HepG2 (cell line): ENCODE measurements at regions not wholly inside any gene's neighbourhood (a gene's known extent, or its start where the extent isn't known, plus 50 kb on each side); places are given as distances from the start of the nearest gene placed in this dataset.

ENCODE experiments used
- ATAC-seq: fragments of 200-7000 bp; cut with Tn5 transposase; 3 replicates; pipeline ENCODE4 v1.9.1; 2020; ENCODE audit warnings: mild to moderate bottlenecking, moderate library complexity
- BruUV-seq: library from RNA; stranded (reverse); fragments of 400-500 nt; replicated peaks from 2 replicates; lab custom pipeline; 2021; lab: Mats Ljungman, UMichigan
- CTCF ChIA-PET: fragments of 300-600 bp; formaldehyde crosslinking; extraction: SDS; loops from one replicate; lab custom pipeline; 2021; ENCODE audit warnings: low total read pairs, inconsistent platforms, low intra/inter-chr PET ratio; lab: Yijun Ruan, JAX
- POLR2A ChIA-PET: fragments of 350-600 bp; sonication (Branson Sonifier 250); formaldehyde crosslinking; loops from one replicate; lab custom pipeline; 2020; ENCODE audit warnings: antibody characterized with exemption, inconsistent platforms; lab: Yijun Ruan, JAX
- DNase-seq: peaks from one replicate; pipeline ENCODE4 v3.0.0-alpha.2; 2015; ENCODE audit warnings: low spot score
- FAIRE-seq: peaks from 3 replicates; lab custom pipeline; 2011; peaks lifted over from hg19 to GRCh38; lab: Jason Lieb, UNC
- H2AFZ ChIP-seq: one replicate; pipeline ENCODE4 v1.6.1; 2011; ENCODE audit warnings: low read length, inconsistent platforms
- H3K27ac ChIP-seq: fragments of 300-600 bp; 3 replicates; pipeline ENCODE4 v1.8.0; 2011; ENCODE audit warnings: mixed run types, mild to moderate bottlenecking, mixed read lengths, low read length, inconsistent platforms; ENCODE audit not compliant: insufficient read depth; ENCODE audit errors: extremely low read length
- H3K27me3 ChIP-seq, 2 experiments: fragments of 200-600 bp in 1 of 2; 2 replicates in 1 of 2; 3 replicates in 1 of 2; pipeline versions ENCODE4 v1.6.0 to v1.8.0; 2011; ENCODE audit warnings: low read length in 2 of 2, mild to moderate bottlenecking in 2 of 2, moderate library complexity in 2 of 2, inconsistent platforms in 1 of 2; ENCODE audit not compliant: insufficient read depth in 2 of 2, control insufficient read depth in 1 of 2
- H3K36me3 ChIP-seq, 2 experiments: fragments of 200-600 bp in 1 of 2; replicated peaks in 1 of 2; 2 replicates in 1 of 2; 3 replicates in 1 of 2; pipeline versions ENCODE4 v1.5.1 to v1.8.0; 2011; ENCODE audit warnings: low read length in 2 of 2, inconsistent platforms in 1 of 2; ENCODE audit not compliant: insufficient read depth in 2 of 2, control insufficient read depth in 1 of 2
- H3K4me1 ChIP-seq: 2 replicates; pipeline ENCODE4 v1.5.1; 2012; ENCODE audit warnings: low read length, inconsistent platforms; ENCODE audit not compliant: insufficient read depth
- H3K4me2 ChIP-seq: 2 replicates; pipeline ENCODE4 v1.6.0; 2011; ENCODE audit warnings: low read depth, low read length, inconsistent platforms
- H3K4me3 ChIP-seq, 3 experiments: fragments of 200-600 bp in 1 of 3; sonication (generic), shearing (Covaris generic) in 1 of 3; replicated peaks in 1 of 3; 2 replicates each; pipeline ENCODE4 v1.5.1; 2011 to 2016; ENCODE audit warnings: low read length in 3 of 3, inconsistent platforms in 2 of 3, low read depth in 2 of 3, mild to moderate bottlenecking in 2 of 3, control low read depth in 1 of 3, mixed read lengths in 1 of 3; ENCODE audit not compliant: insufficient read depth in 1 of 3
- H3K79me2 ChIP-seq: one replicate; pipeline ENCODE4 v1.6.1; 2011; ENCODE audit warnings: low read length, inconsistent platforms; ENCODE audit not compliant: insufficient read depth
- H3K9ac ChIP-seq: 2 replicates; pipeline ENCODE4 v1.6.0; 2011; ENCODE audit warnings: mild to moderate bottlenecking, low read depth, low read length, inconsistent platforms; ENCODE audit not compliant: insufficient read depth
- H3K9me3 ChIP-seq: 2 replicates; pipeline ENCODE4 v1.5.1; 2012; ENCODE audit warnings: mild to moderate bottlenecking, low read length
- H4K20me1 ChIP-seq: 2 replicates; pipeline ENCODE4 v1.6.0; 2011; ENCODE audit warnings: inconsistent platforms, mild to moderate bottlenecking, low read length, moderate library complexity; ENCODE audit not compliant: insufficient read depth
- ATM ChIP-seq: fragments of 450-650 bp; IDR thresholded peaks from 2 replicates; pipeline ENCODE4 v1.7.1; 2017; ENCODE audit warnings: mild to moderate bottlenecking, borderline replicate concordance
- CAMTA2 ChIP-seq: sonication (generic); formaldehyde crosslinking; IDR thresholded peaks from 2 replicates; pipeline ENCODE4 v1.4.0; 2020; ENCODE audit warnings: mild to moderate bottlenecking, missing genetic modification reagents, borderline replicate concordance
- E2F1 ChIP-seq: sonication (generic); formaldehyde crosslinking; IDR thresholded peaks from 2 replicates; pipeline ENCODE4 v1.5.0; 2020; ENCODE audit warnings: missing genetic modification reagents
- EHMT2 ChIP-seq: fragments of 200-600 bp; sonication (generic); IDR thresholded peaks from 2 replicates; pipeline ENCODE4 v1.7.0; 2017; ENCODE audit warnings: antibody characterized with exemption, low read depth, low read length, borderline replicate concordance
- GMEB2 ChIP-seq: IDR thresholded peaks from 2 replicates; pipeline ENCODE4 v1.6.1; 2016; ENCODE audit warnings: missing biosample characterization, missing genetic modification reagents, low read depth
- GZF1 ChIP-seq: sonication (generic); formaldehyde crosslinking; IDR thresholded peaks from 2 replicates; pipeline ENCODE4 v1.5.1; 2020; ENCODE audit warnings: mild to moderate bottlenecking, missing genetic modification reagents
- SNRNP70 ChIP-seq: fragments of 200-400 bp; formaldehyde crosslinking; IDR thresholded peaks from 2 replicates; pipeline ENCODE4 v1.6.1; 2017; ENCODE audit warnings: mild to moderate bottlenecking, low read depth, low read length, moderate library complexity
- SRSF1 ChIP-seq: fragments of 200-400 bp; formaldehyde crosslinking; optimal IDR thresholded peaks from 2 replicates; pipeline ENCODE3; 2017; ENCODE audit warnings: mild to moderate bottlenecking, low read depth, low read length, moderate library complexity
- SRSF9 ChIP-seq: fragments of 200-400 bp; formaldehyde crosslinking; IDR thresholded peaks from 2 replicates; pipeline ENCODE4 v1.6.1; 2018; ENCODE audit warnings: borderline replicate concordance, mild to moderate bottlenecking, low read depth, low read length; ENCODE audit not compliant: insufficient read depth, poor library complexity, severe bottlenecking
- TRAFD1 ChIP-seq: sonication (generic); formaldehyde crosslinking; IDR thresholded peaks from 2 replicates; pipeline ENCODE4 v1.5.1; 2020; ENCODE audit warnings: missing genetic modification reagents, mild to moderate bottlenecking, borderline replicate concordance
- XBP1 ChIP-seq: sonication (generic); formaldehyde crosslinking; IDR thresholded peaks from 2 replicates; pipeline ENCODE4 v1.5.0; 2020; ENCODE audit warnings: missing genetic modification reagents
- ZNF20 ChIP-seq: sonication (generic); formaldehyde crosslinking; IDR thresholded peaks from 2 replicates; pipeline ENCODE4 v1.4.0; 2020; ENCODE audit warnings: mild to moderate bottlenecking, moderate library complexity, missing genetic modification reagents
- ZNF558 ChIP-seq: sonication (generic); formaldehyde crosslinking; IDR thresholded peaks from 2 replicates; pipeline ENCODE4 v1.9.0; 2022; ENCODE audit warnings: mild to moderate bottlenecking, missing genetic modification reagents, borderline replicate concordance
- ZNF589 ChIP-seq: sonication (generic); formaldehyde crosslinking; conservative IDR thresholded peaks from 2 replicates; pipeline ENCODE4 v1.8.0; 2022; ENCODE audit warnings: mild to moderate bottlenecking, moderate library complexity, missing genetic modification reagents
- ZNF670 ChIP-seq: sonication (generic); formaldehyde crosslinking; IDR thresholded peaks from 2 replicates; pipeline ENCODE4 v1.8.0; 2022; ENCODE audit warnings: mild to moderate bottlenecking, missing genetic modification reagents, borderline replicate concordance
- ZNF703 ChIP-seq: sonication (generic); formaldehyde crosslinking; IDR thresholded peaks from 2 replicates; pipeline ENCODE4 v1.5.1; 2020; ENCODE audit warnings: missing genetic modification reagents, mild to moderate bottlenecking, moderate library complexity, borderline replicate concordance
- ZNF790 ChIP-seq: sonication (generic); formaldehyde crosslinking; IDR thresholded peaks from 2 replicates; pipeline ENCODE4 v1.8.0; 2022; ENCODE audit warnings: missing genetic modification reagents, mild to moderate bottlenecking, borderline replicate concordance
- ZNF883 ChIP-seq: sonication (generic); formaldehyde crosslinking; IDR thresholded peaks from 2 replicates; pipeline ENCODE4 v1.5.1; 2020; ENCODE audit warnings: mild to moderate bottlenecking, missing genetic modification reagents; ENCODE audit errors: not compliant biosample characterization
- WGBS: methylation state at CpG from one replicate; pipeline ENCODE4 v1.1.6; 2017; ENCODE audit warnings: low lambda C conversion rate; 5-methylcytosine and 5-hydroxymethylcytosine counted together
- in situ Hi-C: cut with HindIII; loops from 2 replicates; pipeline ENCODE4 v1.10.0; 2017; ENCODE audit warnings: low pct_unique_long_range_greater_than_20kb; ENCODE audit not compliant: extremely low pct_ligation_motif_present
- intact Hi-C: fragments of 100-400 bp; cut with micrococcal nuclease; formaldehyde crosslinking; loops from one replicate; pipeline ENCODE4 v1.10.0; 2022; ENCODE audit not compliant: unreplicated experiment

GRCh38 chr6:98634569-98634968 is 199.8 kb upstream of the POU3F2 start:
- WGBS = 3% methylated on average over 3 of the region's 3 CpGs
- ChIA-PET POLR2A (no interaction called here), CTCF (no interaction called here)
- intact Hi-C loops (loop anchor here (5.0 kb wide), 1 partner anchor 203 kb away; no protein-coding TSS in a partner anchor), in situ Hi-C loops (no loop called here)
- Histone ChIP-seq H3K4me3 (no peak overlapping the region), H3K27ac (no peak overlapping the region), H4K20me1 (no peaks in the 10 kb centered on the region), H3K27me3 (no peaks in the 10 kb centered on the region), H3K79me2 (no peaks in the 10 kb centered on the region), H3K4me2 (no peak overlapping the region), H3K9ac (no peak overlapping the region), H3K9me3 (no peaks in the 10 kb centered on the region), H3K4me1 (no peaks in the 10 kb centered on the region), H3K36me3 (no peaks in the 10 kb centered on the region), H2AFZ (no peak overlapping the region)
- ATAC-seq (no peak), FAIRE-seq (no peak), DNase-seq (no peak)
- BruUV-seq = no TSS peak
- TF ChIP-seq ZNF883 (CRISPR knock-in tag) (no peak), XBP1 (CRISPR knock-in tag) (no peak), GMEB2 (CRISPR knock-in tag) (no peak), ZNF670 (CRISPR knock-in tag) (no peak), SRSF1 (no peak), E2F1 (CRISPR knock-in tag) (no peak), ZNF589 (CRISPR knock-in tag) (no peak), ZNF20 (CRISPR knock-in tag) (no peak), SRSF9 (no peak), ZNF703 (CRISPR knock-in tag) (no peak), ZNF558 (no peak), SNRNP70 (no peak), EHMT2 (no peak), ZNF790 (CRISPR knock-in tag) (no peak), ATM (no peak), CAMTA2 (CRISPR knock-in tag) (no peak), TRAFD1 (CRISPR knock-in tag) (no peak), GZF1 (CRISPR knock-in tag) (no peak)
